ENCODE measurements at regions not wholly inside any gene's neighbourhood (a gene's known extent, or its start where the extent isn't known, plus 50 kb on each side); places are given as distances from the start of the nearest gene placed in this dataset.

DNA sequence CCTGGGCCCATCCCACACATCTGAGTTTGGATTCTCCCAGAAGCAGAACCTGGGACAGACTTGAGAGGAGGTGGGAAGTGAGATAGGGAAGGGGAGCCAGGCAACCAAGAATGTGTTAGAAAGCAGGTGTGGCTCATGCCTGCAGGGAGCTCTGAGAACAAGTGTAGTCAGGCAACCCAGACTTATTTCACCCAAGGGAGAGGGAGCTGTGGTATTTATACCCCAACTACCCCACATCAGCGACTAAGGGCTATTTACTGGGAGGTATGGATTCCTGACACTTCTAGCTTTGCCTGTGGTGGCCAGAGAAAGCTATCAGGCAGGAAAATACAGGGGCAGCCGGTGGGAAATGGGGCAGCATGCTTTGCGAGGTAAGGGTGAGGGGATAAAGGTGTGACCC, 125.8 kb upstream of the MSX1 start:
- TF ChIP-seq, protein P1, sequence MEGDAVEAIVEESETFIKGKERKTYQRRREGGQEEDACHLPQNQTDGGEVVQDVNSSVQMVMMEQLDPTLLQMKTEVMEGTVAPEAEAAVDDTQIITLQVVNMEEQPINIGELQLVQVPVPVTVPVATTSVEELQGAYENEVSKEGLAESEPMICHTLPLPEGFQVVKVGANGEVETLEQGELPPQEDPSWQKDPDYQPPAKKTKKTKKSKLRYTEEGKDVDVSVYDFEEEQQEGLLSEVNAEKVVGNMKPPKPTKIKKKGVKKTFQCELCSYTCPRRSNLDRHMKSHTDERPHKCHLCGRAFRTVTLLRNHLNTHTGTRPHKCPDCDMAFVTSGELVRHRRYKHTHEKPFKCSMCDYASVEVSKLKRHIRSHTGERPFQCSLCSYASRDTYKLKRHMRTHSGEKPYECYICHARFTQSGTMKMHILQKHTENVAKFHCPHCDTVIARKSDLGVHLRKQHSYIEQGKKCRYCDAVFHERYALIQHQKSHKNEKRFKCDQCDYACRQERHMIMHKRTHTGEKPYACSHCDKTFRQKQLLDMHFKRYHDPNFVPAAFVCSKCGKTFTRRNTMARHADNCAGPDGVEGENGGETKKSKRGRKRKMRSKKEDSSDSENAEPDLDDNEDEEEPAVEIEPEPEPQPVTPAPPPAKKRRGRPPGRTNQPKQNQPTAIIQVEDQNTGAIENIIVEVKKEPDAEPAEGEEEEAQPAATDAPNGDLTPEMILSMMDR (IDR thresholded peaks at IDR 0.05), result no peak
- TF ChIP-seq POLR2AphosphoS5 (IDR thresholded peaks at IDR 0.05; ENCODE audit: insufficient read depth in 1 of 2, low read depth in 1 of 2) (no peak), POLR2A (IDR thresholded peaks at IDR 0.05) (no peak)

All from vagina (tissue), 2 donors.